ENCODE measurements at regions not wholly inside any gene's neighbourhood (a gene's known extent, or its start where the extent isn't known, plus 50 kb on each side); places are given as distances from the start of the nearest gene placed in this dataset.

GRCh38 chr16:63617047-63617989 is 1504.5 kb downstream of the CDH11 start:
- no peak for DNase-seq (ENCODE audit: low read depth)
- H3K4me3 ChIP-seq (ENCODE audit: low read depth, low read length): peak overlapping the region; percentile 25

DNA sequence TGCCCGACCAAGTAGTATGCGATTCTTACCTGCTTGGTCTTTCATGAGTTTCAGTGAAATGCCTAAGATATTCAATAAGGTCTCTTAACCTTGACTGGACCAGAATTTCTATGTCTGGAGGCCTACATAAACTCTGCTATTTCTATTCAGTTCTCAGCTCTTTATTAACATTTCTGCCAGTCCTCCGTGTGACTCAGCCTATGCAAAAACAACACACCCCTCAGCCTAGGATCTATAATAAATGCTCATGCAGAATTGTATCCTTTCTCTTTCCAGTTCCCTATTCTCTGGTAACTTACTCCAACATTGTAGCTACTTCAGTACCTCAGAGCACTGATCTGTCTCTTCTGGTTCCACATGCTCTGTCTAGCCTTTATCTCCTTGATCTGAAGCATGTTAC is 1507.4 kb downstream of the CDH11 start:
- no peak for DNase-seq (ENCODE audit: low read depth)
- H3K4me3 ChIP-seq (ENCODE audit: low read depth, low read length): no peak overlapping the region

DNA sequence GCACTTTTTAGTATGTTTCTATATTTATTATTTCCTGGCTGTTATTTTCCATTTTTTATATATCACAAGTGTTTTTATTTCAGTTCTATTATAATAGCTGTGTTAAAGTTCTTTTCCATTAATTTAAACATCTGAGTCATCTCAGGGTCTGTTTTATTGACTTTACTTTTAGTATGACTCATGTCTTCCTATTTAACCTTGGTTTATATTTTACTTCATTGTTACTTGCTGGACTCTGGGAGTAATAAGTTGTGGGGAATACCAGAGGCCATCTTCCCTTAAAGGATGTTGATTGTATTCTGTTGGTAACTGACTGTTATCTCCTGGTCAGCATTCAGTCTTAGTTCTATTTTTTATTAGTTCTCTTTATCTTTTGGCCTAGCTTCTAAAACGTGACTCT is 1508.2 kb downstream of the CDH11 start:
- H3K4me3 ChIP-seq (ENCODE audit: low read depth, low read length): no peak overlapping the region
- DNase-seq (ENCODE audit: low read depth): no peak

GRCh38 chr16:63612462-63613227 is 1509.2 kb downstream of the CDH11 start:
- no peak overlapping the region for H3K4me3 ChIP-seq (ENCODE audit: low read depth, low read length)
- DNase-seq (ENCODE audit: low read depth): no peak

DNA sequence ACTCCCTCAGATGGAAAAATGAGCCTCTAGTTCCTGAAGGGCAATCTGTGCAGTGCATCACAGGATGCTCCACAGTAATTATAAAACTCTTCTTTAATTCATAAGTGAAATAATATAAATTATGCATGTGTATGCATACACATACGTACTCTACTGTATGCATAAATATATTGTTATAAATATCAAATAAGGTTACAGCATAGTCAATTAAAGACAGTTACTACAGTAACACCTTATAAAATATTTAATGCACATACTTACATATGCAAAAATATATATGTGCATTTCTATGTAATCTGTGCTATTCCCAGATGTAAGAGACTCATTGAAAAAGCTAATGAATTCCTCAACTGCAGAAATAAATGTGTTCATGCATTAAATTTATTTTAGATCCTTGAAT is 1515.1 kb downstream of the CDH11 start:
- H3K4me3 ChIP-seq (ENCODE audit: low read depth, low read length): no peak overlapping the region
- no peak for DNase-seq (ENCODE audit: low read depth)

DNA sequence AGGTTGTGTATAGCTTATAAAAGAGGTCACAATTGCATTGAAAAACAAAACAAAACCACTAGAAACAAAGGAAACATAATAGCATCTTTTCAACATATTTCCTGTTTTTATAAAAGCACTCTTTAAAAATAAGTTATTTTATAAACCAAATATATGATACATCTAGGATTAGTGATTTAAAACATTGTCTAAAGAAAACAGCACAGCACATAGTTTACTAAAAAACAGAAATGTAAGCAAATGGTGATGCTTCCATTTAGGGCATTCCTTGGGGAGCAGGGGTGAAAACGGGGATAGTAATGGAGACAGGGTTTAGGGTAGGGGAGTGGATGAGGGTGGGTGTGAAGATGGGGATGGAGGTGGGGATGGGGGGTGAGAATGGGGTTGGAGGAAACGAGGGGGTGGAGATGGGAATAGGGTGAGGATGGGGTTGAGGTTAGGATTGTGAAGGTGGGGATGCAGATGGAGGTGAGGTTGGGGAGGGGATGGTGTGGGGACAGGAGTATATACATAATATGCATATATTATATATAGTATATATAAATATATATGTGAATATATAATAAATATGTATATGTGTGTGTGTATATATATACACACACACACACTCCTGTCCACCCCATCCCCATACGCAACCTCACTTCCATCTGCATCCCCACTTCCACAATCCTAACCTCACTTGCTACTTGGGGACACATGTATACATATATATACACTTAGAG is 1519.5 kb downstream of the CDH11 start:
- DNase-seq (ENCODE audit: low read depth): no peak
- H3K4me3 ChIP-seq (ENCODE audit: low read depth, low read length): no peak overlapping the region

- DNase-seq (ENCODE audit: low read depth): no peak
These were observed 1525.1 kb downstream of the CDH11 start for GRCh38 chr16:63596716-63597115.

GRCh38 chr16:63592852-63593251 is 1529.0 kb downstream of the CDH11 start:
- no peak overlapping the region for H3K4me3 ChIP-seq (ENCODE audit: low read depth, low read length)
- DNase-seq (ENCODE audit: low read depth): no peak

More at GRCh38 chr16:63596716-63597115, 1525.1 kb downstream of the CDH11 start:
- H3K4me3 ChIP-seq (ENCODE audit: low read depth, low read length): no peak overlapping the region

DNA sequence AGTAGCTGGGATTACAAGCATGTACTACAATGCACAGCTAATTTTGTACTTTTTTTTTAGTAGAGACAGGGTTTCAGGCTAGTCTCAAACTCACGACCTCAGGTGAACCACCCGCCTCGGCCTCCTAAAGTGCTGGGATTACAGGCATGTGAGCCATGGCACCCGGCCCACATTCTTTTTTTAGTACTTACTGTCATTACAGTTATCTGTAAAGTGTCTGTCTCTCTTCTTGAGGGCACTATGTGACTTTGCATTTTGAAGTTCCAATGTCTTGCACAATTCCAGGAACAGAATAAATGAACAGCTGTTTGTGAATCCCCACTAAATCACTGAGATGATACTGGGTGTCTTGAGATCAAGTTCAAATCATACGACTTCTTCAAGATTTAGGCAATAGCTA is 1540.3 kb downstream of the CDH11 start:
- DNase-seq (ENCODE audit: low read depth): no peak
- H3K4me3 ChIP-seq (ENCODE audit: low read depth, low read length): no peak overlapping the region

DNA sequence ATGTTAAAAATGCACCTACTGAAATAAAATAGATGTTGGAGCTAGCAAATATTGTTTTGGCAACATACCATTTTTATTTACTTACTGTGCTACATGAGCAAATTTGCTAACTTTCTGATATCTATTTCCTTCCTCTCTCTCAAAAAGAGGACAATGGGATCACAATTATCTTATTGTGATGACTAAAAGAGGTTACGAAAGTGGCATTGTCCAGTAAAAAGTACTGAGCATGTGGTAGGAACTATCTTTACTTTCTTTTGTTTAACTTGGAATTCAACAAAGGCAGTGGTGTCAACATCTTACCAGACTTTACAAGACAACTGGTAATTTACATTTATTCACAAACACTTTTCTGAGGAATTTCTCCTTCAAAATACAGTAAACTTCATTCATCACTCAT is 1542.6 kb upstream of the CDH8 start:
- DNase-seq (ENCODE audit: low read depth): no peak
- H3K4me3 ChIP-seq (ENCODE audit: low read depth, low read length): no peak overlapping the region

GRCh38 chr16:63577891-63578290 is 1541.7 kb upstream of the CDH8 start:
- H3K4me3 ChIP-seq (ENCODE audit: low read depth, low read length): no peak overlapping the region
- no peak for DNase-seq (ENCODE audit: low read depth)

- H3K4me3 ChIP-seq (ENCODE audit: low read depth, low read length): no peak overlapping the region
- DNase-seq (ENCODE audit: low read depth): no peak
These were observed 1538.8 kb upstream of the CDH8 start for GRCh38 chr16:63575041-63575440.

GRCh38 chr16:63568164-63568563 is 1531.9 kb upstream of the CDH8 start:
- no peak overlapping the region for H3K4me3 ChIP-seq (ENCODE audit: low read depth, low read length)
- DNase-seq (ENCODE audit: low read depth): no peak

GRCh38 chr16:63563819-63564505 is 1527.7 kb upstream of the CDH8 start:
- no peak for DNase-seq (ENCODE audit: low read depth)
- no peak overlapping the region for H3K4me3 ChIP-seq (ENCODE audit: low read depth, low read length)

GRCh38 chr16:63553980-63554379 is 1517.7 kb upstream of the CDH8 start:
- no peak overlapping the region for H3K4me3 ChIP-seq (ENCODE audit: low read depth, low read length)

DNA sequence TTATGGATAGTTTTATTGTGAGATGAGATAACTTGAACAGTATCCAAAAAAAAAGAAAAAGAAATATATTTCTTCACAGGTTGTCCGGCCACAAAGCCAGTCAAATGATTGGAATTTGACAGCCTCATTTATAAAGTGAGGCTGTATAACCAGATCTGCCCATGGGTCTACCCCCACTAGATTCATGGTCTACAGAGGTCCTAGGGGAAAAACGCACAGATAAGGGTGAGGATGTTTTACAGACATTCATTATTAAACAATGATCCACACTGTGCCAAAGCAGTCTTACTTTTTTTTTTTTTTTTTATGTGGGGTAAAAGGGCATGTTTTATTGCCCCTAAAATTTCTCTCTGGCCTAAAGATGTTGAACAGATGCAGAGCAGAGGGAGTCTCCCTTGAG is 1503.0 kb upstream of the CDH8 start:
- DNase-seq (ENCODE audit: low read depth): no peak
- no peak overlapping the region for H3K4me3 ChIP-seq (ENCODE audit: low read depth, low read length)

More at GRCh38 chr16:63553980-63554379, 1517.7 kb upstream of the CDH8 start:
- DNase-seq (ENCODE audit: low read depth): no peak

DNA sequence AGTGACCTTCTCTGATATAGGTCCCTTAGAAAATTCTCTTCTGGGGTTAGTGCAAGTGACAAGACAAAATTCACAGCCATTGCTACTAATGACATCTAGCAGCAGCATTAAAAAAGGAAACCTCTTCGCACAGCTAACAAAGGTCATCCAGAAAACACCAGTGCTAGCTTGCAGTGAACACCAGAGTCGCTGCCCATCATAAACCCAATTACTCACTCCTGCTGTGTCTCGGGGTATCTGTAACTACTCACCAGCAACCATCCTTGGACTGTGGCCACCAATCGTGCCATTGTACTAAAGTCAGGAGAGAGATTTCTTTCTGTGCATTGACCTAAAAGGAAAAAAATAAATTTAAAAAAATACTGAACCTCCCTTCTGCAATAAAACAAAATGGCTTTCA is 1494.7 kb upstream of the CDH8 start:
- H3K4me3 ChIP-seq (ENCODE audit: low read depth, low read length): no peak overlapping the region

GRCh38 chr16:63530208-63530607 is 1494.0 kb upstream of the CDH8 start:
- no peak overlapping the region for H3K4me3 ChIP-seq (ENCODE audit: low read depth, low read length)
- no peak for DNase-seq (ENCODE audit: low read depth)

More for the DNA sequence above, 1494.7 kb upstream of the CDH8 start:
- no peak for DNase-seq (ENCODE audit: low read depth)

DNA sequence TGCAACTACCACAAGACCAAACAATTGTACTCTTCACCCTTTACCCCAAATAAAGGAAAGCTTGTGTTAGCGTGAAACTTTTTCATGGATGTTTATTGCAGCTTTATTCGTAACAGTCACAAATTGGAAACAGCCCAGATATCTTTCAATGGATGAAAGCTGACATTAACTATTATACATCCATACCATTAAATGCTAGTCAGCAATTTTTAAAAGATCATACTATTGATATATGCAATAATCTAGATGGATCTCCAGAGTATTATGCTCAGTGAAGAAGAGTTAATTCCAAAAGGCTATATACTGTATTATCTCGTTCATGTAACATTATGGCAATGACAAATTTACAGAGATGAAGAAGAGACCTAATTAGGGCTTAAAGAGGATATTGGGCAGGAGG is 1491.2 kb upstream of the CDH8 start:
- H3K4me3 ChIP-seq (ENCODE audit: low read depth, low read length): no peak overlapping the region
- DNase-seq (ENCODE audit: low read depth): no peak

All from skeletal muscle cell (primary cell).